ENCODE measurements at regions not wholly inside any gene's neighbourhood (a gene's known extent, or its start where the extent isn't known, plus 50 kb on each side); places are given as distances from the start of the nearest gene placed in this dataset.

DNA sequence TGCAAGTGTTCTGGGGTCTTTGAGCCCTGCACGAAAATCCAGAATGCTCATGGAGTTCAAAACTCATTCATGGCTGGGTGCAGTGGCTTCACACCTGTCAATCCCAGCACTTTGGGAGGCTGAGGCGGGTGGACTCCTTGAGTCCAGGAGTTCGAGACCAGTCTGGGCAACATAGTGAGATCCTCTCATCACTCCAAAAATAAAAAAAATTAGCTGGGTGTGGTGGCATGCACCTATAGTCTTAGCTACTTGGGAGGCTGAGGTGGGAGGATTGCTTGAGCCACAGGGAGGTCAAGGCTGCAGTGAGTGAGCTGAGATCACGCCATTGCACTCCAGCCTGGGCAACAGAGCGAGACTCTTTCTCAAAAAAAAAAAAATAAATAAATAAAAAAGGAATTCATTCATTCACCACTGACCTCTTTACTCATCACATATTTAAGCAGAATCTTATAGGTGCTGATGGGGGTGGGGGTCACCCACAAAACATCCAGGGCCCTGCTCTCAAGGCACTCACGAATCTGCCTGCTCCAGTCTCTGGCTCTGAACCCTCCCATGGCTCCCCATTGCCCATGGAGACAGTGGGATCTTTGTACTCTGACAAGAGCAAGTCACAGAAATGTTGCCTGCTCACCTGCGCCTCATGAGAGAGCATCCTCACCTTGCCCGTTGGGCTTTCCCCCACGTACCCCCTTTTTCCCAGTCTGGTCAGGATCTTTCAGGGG lies 76.7 kb upstream of the IER5L start:
- Mint-ChIP-seq H3K4me1 (peaks cover 16% of the 10 kb centered on the region), H3K27me3 (peaks cover 8% of the 10 kb centered on the region), H3K27ac (no peak overlapping the region), H3K36me3 (ENCODE audit: low read depth) (no peaks in the 10 kb centered on the region), H3K9me3 (ENCODE audit: low read depth) (no peaks in the 10 kb centered on the region), H3K4me3 (no peak overlapping the region)
- intact Hi-C loops (cut with DNase I, micrococcal nuclease): loop anchor here in 1 of 2 experiments (5.0 kb wide), 1 partner anchor 77 kb away; the partner anchor contains the start of gene IER5L
- ATAC-seq (no peak), DNase-seq (no peak)
- ChIA-PET CTCF (no interaction called here), POLR2A (no interaction called here)

- ChIA-PET POLR2A (no interaction called here), CTCF (no interaction called here)
- no peak overlapping the region for H3K4me3 Mint-ChIP-seq
- no peaks in the 10 kb centered on the region for H3K9me3 Mint-ChIP-seq (ENCODE audit: low read depth)
- no peak overlapping the region for H3K27ac Mint-ChIP-seq
- H3K4me1 Mint-ChIP-seq: peaks cover 8% of the 10 kb centered on the region
- DNase-seq (no peak), ATAC-seq (no peak)
- intact Hi-C loops (cut with DNase I, micrococcal nuclease): no loop called here
- H3K27me3 Mint-ChIP-seq: peaks cover under 1% of the 10 kb centered on the region
- H3K36me3 Mint-ChIP-seq (ENCODE audit: low read depth): no peaks in the 10 kb centered on the region
Measured at GRCh38 chr9:129253803-129254381, 75.8 kb upstream of the IER5L start.

GRCh38 chr9:129252937-129253802 lies 75.1 kb upstream of the IER5L start:
- Mint-ChIP-seq H3K4me1 (peaks cover 6% of the 10 kb centered on the region), H3K36me3 (ENCODE audit: low read depth) (no peaks in the 10 kb centered on the region), H3K4me3 (no peak overlapping the region), H3K27me3 (no peaks in the 10 kb centered on the region), H3K9me3 (ENCODE audit: low read depth) (no peaks in the 10 kb centered on the region), H3K27ac (no peak overlapping the region)
- POLR2A ChIA-PET: no interaction called here
- CTCF ChIA-PET: interaction anchor here (0.7 kb wide), 1 partner anchor 64 kb away, joined by 3 read pairs; no protein-coding TSS in a partner anchor
- intact Hi-C loops (cut with DNase I, micrococcal nuclease): no loop called here
- no peak for DNase-seq
- no peak for ATAC-seq

GRCh38 chr9:129250786-129251185 lies 72.7 kb upstream of the IER5L start:
- H3K4me1 Mint-ChIP-seq: peaks cover 3% of the 10 kb centered on the region
- intact Hi-C loops (cut with DNase I, micrococcal nuclease): no loop called here
- ATAC-seq (no peak), DNase-seq (no peak)
- H3K4me3 Mint-ChIP-seq: no peak overlapping the region
- H3K36me3 Mint-ChIP-seq (ENCODE audit: low read depth): no peaks in the 10 kb centered on the region
- H3K27ac Mint-ChIP-seq: no peak overlapping the region
- ChIA-PET POLR2A (interaction anchor here (0.6 kb wide), 1 partner anchor 62 kb away, joined by 5 read pairs; no protein-coding TSS in a partner anchor), CTCF (interaction anchor here (1.0 kb wide), 1 partner anchor 119 kb away, joined by 3 read pairs; no protein-coding TSS in a partner anchor)
- H3K9me3 Mint-ChIP-seq (ENCODE audit: low read depth): no peaks in the 10 kb centered on the region
- H3K27me3 Mint-ChIP-seq: no peaks in the 10 kb centered on the region

DNA sequence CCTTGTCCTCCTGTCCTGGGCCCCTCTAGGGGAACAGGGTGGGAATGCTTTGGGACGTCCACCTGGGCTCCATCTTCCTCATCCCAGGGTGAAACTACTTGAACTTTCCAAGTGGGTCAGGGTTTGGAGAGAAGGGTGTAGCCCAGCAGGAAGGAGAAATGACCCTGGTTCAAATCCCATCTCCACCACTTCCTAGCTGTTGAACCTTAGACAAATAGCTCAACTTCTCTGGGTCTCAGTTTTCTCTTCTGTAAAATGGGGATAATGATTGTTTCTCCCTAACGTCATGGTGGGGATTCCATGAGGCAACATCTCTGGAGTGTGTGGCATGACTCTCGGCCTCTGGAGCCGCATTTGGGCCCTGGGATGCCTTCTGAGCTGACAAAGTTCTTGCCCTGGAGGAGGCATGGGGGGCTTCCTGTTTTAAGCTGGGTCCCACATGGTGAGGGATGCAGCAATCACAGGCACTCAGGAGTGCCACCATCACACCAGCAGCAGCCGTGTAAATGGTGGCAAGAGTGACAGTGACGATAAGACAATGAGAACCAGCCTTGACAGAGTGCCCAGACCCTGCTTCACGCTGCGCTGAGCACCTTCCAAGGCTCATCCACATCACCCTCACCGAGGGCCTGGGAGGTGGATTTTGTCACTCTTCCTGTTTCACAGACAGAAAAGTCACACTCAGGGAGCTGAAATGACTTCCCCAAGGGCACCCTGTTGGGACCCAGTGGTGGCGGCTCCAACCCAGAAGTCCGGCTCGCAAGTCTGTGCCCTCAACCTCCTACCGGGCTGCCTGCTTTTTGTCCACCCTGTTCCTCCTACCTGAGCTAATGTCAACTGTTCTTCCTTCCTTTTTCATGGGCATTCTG lies 69.5 kb upstream of the IER5L start:
- ChIA-PET CTCF (interaction anchor here (1.0 kb wide), 1 partner anchor 10 kb away, joined by 4 read pairs; no protein-coding TSS in a partner anchor), POLR2A (interaction anchor here (1.0 kb wide), 1 partner anchor 10 kb away, joined by 3 read pairs; no protein-coding TSS in a partner anchor)
- Mint-ChIP-seq H3K4me1 (peaks cover 3% of the 10 kb centered on the region), H3K27ac (no peak overlapping the region), H3K36me3 (ENCODE audit: low read depth) (no peaks in the 10 kb centered on the region), H3K4me3 (no peak overlapping the region), H3K9me3 (ENCODE audit: low read depth) (no peaks in the 10 kb centered on the region), H3K27me3 (no peaks in the 10 kb centered on the region)
- intact Hi-C loops (cut with DNase I, micrococcal nuclease): no loop called here
- no peak for DNase-seq
- ATAC-seq: no peak

GRCh38 chr9:129245276-129245675 lies 67.2 kb upstream of the IER5L start:
- H3K4me3 Mint-ChIP-seq: no peak overlapping the region
- H3K36me3 Mint-ChIP-seq (ENCODE audit: low read depth): no peaks in the 10 kb centered on the region
- no peak for ATAC-seq
- peaks cover 3% of the 10 kb centered on the region for H3K4me1 Mint-ChIP-seq
- H3K9me3 Mint-ChIP-seq (ENCODE audit: low read depth): no peaks in the 10 kb centered on the region
- CTCF ChIA-PET: interaction anchor here (1.3 kb wide), 1 partner anchor 102 kb away, joined by 4 read pairs; no protein-coding TSS in a partner anchor
- DNase-seq: no peak
- intact Hi-C loops (cut with DNase I, micrococcal nuclease): no loop called here
- H3K27ac Mint-ChIP-seq: no peak overlapping the region
- H3K27me3 Mint-ChIP-seq: no peaks in the 10 kb centered on the region
- POLR2A ChIA-PET: no interaction called here

- H3K27ac Mint-ChIP-seq: no peak overlapping the region
- H3K4me3 Mint-ChIP-seq: no peak overlapping the region
- CTCF ChIA-PET: no interaction called here
- DNase-seq: no peak
- no peaks in the 10 kb centered on the region for H3K36me3 Mint-ChIP-seq (ENCODE audit: low read depth)
- no peaks in the 10 kb centered on the region for H3K9me3 Mint-ChIP-seq (ENCODE audit: low read depth)
- H3K4me1 Mint-ChIP-seq: peaks cover 11% of the 10 kb centered on the region
- no peaks in the 10 kb centered on the region for H3K27me3 Mint-ChIP-seq
- POLR2A ChIA-PET: interaction anchor here (0.5 kb wide), 1 partner anchor 50 kb away, joined by 11 read pairs; no protein-coding TSS in a partner anchor
- intact Hi-C loops (cut with DNase I, micrococcal nuclease): no loop called here
- no peak for ATAC-seq
Measured at GRCh38 chr9:129242971-129243561, 65.0 kb upstream of the IER5L start.

GRCh38 chr9:129242191-129242941 lies 64.3 kb upstream of the IER5L start:
- no peaks in the 10 kb centered on the region for H3K36me3 Mint-ChIP-seq (ENCODE audit: low read depth)
- H3K4me3 Mint-ChIP-seq: no peak overlapping the region
- intact Hi-C loops (cut with DNase I, micrococcal nuclease): no loop called here
- H3K4me1 Mint-ChIP-seq: peaks cover 18% of the 10 kb centered on the region
- no peaks in the 10 kb centered on the region for H3K9me3 Mint-ChIP-seq (ENCODE audit: low read depth)
- CTCF ChIA-PET: interaction anchor here (0.9 kb wide), 1 partner anchor 69 kb away, joined by 3 read pairs; no protein-coding TSS in a partner anchor
- H3K27ac Mint-ChIP-seq: no peak overlapping the region
- no peaks in the 10 kb centered on the region for H3K27me3 Mint-ChIP-seq
- DNase-seq (no peak), ATAC-seq (no peak)
- POLR2A ChIA-PET: interaction anchor here (0.5 kb wide), 1 partner anchor 51 kb away, joined by 11 read pairs; no protein-coding TSS in a partner anchor

GRCh38 chr9:129241725-129242124 lies 63.7 kb upstream of the IER5L start:
- H3K27ac Mint-ChIP-seq: no peak overlapping the region
- no peaks in the 10 kb centered on the region for H3K36me3 Mint-ChIP-seq (ENCODE audit: low read depth)
- intact Hi-C loops (cut with DNase I, micrococcal nuclease): no loop called here
- no peaks in the 10 kb centered on the region for H3K27me3 Mint-ChIP-seq
- no peaks in the 10 kb centered on the region for H3K9me3 Mint-ChIP-seq (ENCODE audit: low read depth)
- peaks cover 24% of the 10 kb centered on the region for H3K4me1 Mint-ChIP-seq
- ChIA-PET CTCF (interaction anchor here (0.9 kb wide), 1 partner anchor 68 kb away, joined by 3 read pairs; no protein-coding TSS in a partner anchor), POLR2A (interaction anchor here (0.6 kb wide), 1 partner anchor 383 kb away, joined by 4 read pairs; no protein-coding TSS in a partner anchor)
- DNase-seq: no peak
- H3K4me3 Mint-ChIP-seq: no peak overlapping the region
- no peak for ATAC-seq
